CD4-positive, alpha-beta T cell (primary cell): ENCODE measurements at regions not wholly inside any gene's neighbourhood (a gene's known extent, or its start where the extent isn't known, plus 50 kb on each side); places are given as distances from the start of the nearest gene placed in this dataset.

Source experiments
- ATAC-seq: fragments of 200-7000 bp; cut with Tn5 transposase; one replicate; pipeline ENCODE4 v1.10.0; 2022; ENCODE audit warnings: mild to moderate bottlenecking; ENCODE audit not compliant: poor library complexity
- CTCF ChIA-PET: fragments of 350-600 bp; sonication (Branson Sonifier 250); formaldehyde crosslinking; loops from one replicate; lab custom pipeline; 2021; ENCODE audit warnings: antibody characterized with exemption, inconsistent platforms; lab: Charles Lee
- POLR2A ChIA-PET: fragments of 350-600 bp; sonication (Branson Sonifier 250); formaldehyde crosslinking; loops from one replicate; lab custom pipeline; 2021; ENCODE audit warnings: antibody characterized with exemption, inconsistent platforms; lab: Charles Lee
- DNase-seq, 14 experiments: peaks; one replicate each; pipeline ENCODE4 v3.0.0-alpha.2; 2013 to 2020; ENCODE audit warnings: mixed read lengths in 2 of 14
- H3K27ac ChIP-seq, 2 donors: one replicate each; pipeline versions ENCODE4 v1.5.1 to v1.7.0; 2013; ENCODE audit warnings: low read length in 2 of 2, low read depth in 1 of 2, mild to moderate bottlenecking in 1 of 2
- H3K27me3 ChIP-seq, 2 experiments: 1 replicate in 1 of 2; 2 replicates in 1 of 2; pipeline versions ENCODE4 v1.6.1 to v1.7.0; 2013; ENCODE audit warnings: low read length in 2 of 2, control low read depth in 1 of 2, mild to moderate bottlenecking in 1 of 2, moderate library complexity in 1 of 2; ENCODE audit not compliant: insufficient read depth in 2 of 2, control insufficient read depth in 1 of 2
- H3K36me3 ChIP-seq: one replicate; pipeline ENCODE4 v1.6.1; 2013; ENCODE audit warnings: low read length, control low read depth; ENCODE audit not compliant: insufficient read depth
- H3K4me1 ChIP-seq: one replicate; pipeline ENCODE4 v1.6.1; 2013; ENCODE audit warnings: low read length, control low read depth; ENCODE audit not compliant: insufficient read depth
- H3K4me3 ChIP-seq: one replicate; pipeline ENCODE4 v1.5.1; 2013; ENCODE audit warnings: mild to moderate bottlenecking, low read length, moderate library complexity
- H3K9me3 ChIP-seq, 2 experiments: 1 replicate in 1 of 2; 2 replicates in 1 of 2; pipeline versions ENCODE4 v1.6.1 to v1.7.0; 2013; ENCODE audit warnings: low read length in 2 of 2, mild to moderate bottlenecking in 2 of 2, control low read depth in 1 of 2, moderate library complexity in 1 of 2; ENCODE audit not compliant: control insufficient read depth in 1 of 2, insufficient read depth in 1 of 2
- H3K27ac Mint-ChIP-seq: one replicate; pipeline ENCODE4 v1.8.0; 2020; ENCODE audit warnings: mixed read lengths
- H3K27me3 Mint-ChIP-seq: one replicate; pipeline ENCODE4 v1.8.0; 2021; ENCODE audit warnings: mixed read lengths
- H3K36me3 Mint-ChIP-seq: one replicate; pipeline ENCODE4 v1.8.0; 2021; ENCODE audit warnings: low read depth, mixed read lengths
- H3K4me1 Mint-ChIP-seq: one replicate; pipeline ENCODE4 v1.8.0; 2021; ENCODE audit warnings: low read depth, mixed read lengths
- H3K4me3 Mint-ChIP-seq: one replicate; pipeline ENCODE4 v1.8.0; 2020; ENCODE audit warnings: mild to moderate bottlenecking, mixed read lengths
- H3K9me3 Mint-ChIP-seq: one replicate; pipeline ENCODE4 v1.8.0; 2020; ENCODE audit warnings: mixed read lengths
- intact Hi-C, 2 experiments: fragments of 100-400 bp; cut with DNase I in 1 of 2; cut with micrococcal nuclease in 1 of 2; formaldehyde crosslinking; loops; one replicate each; pipeline versions ENCODE4 v1.15.1 to v1.9.0; 2023 to 2025; cut with DNase I, micrococcal nuclease
- TF ChIP-seq, protein P1 (sequence below): fragments of 200-600 bp; IDR thresholded peaks from one replicate; pipeline ENCODE4 v1.8.0; 2022; ENCODE audit warnings: antibody characterized with exemption, mild to moderate bottlenecking

DNA sequence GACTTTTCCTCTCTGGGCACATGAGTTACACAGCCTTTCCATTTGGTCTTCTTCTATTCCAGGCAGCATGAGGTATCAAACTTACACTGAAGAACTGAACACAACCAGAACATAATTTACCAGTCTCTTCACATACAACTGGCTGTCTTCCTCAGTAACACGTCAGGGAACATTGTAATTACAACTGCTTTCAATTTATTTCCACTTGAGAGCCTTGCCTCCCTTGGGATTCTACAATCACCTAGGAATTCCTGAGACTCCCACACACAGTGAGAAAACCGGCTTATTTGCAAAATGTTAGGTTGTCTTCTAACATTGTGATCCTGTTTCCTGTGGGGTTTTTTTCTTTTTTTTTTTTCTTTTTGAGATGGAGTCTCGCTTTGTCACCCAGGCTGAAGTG lies 149.9 kb downstream of the TMX3 start:
- no peaks in the 10 kb centered on the region for H3K9me3 Mint-ChIP-seq
- ATAC-seq (no peak), DNase-seq (no peak)
- POLR2A ChIA-PET, result no interaction called here
- peaks cover 5% of the 10 kb centered on the region for H3K27me3 Mint-ChIP-seq
- no peaks in the 10 kb centered on the region for H3K36me3 Mint-ChIP-seq
- H3K27ac ChIP-seq, result no peak overlapping the region
- no peaks in the 10 kb centered on the region for H3K27me3 ChIP-seq
- H3K9me3 ChIP-seq, result no peaks in the 10 kb centered on the region
- no peak overlapping the region for H3K4me3 ChIP-seq
- H3K27ac Mint-ChIP-seq, result no peak overlapping the region
- TF ChIP-seq, protein P1, sequence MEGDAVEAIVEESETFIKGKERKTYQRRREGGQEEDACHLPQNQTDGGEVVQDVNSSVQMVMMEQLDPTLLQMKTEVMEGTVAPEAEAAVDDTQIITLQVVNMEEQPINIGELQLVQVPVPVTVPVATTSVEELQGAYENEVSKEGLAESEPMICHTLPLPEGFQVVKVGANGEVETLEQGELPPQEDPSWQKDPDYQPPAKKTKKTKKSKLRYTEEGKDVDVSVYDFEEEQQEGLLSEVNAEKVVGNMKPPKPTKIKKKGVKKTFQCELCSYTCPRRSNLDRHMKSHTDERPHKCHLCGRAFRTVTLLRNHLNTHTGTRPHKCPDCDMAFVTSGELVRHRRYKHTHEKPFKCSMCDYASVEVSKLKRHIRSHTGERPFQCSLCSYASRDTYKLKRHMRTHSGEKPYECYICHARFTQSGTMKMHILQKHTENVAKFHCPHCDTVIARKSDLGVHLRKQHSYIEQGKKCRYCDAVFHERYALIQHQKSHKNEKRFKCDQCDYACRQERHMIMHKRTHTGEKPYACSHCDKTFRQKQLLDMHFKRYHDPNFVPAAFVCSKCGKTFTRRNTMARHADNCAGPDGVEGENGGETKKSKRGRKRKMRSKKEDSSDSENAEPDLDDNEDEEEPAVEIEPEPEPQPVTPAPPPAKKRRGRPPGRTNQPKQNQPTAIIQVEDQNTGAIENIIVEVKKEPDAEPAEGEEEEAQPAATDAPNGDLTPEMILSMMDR, result no peak
- H3K4me1 ChIP-seq, result no peaks in the 10 kb centered on the region
- intact Hi-C loops, result no loop called here
- CTCF ChIA-PET, result no interaction called here
- no peaks in the 10 kb centered on the region for H3K4me1 Mint-ChIP-seq
- H3K36me3 ChIP-seq, result no peaks in the 10 kb centered on the region
- no peak overlapping the region for H3K4me3 Mint-ChIP-seq

DNA sequence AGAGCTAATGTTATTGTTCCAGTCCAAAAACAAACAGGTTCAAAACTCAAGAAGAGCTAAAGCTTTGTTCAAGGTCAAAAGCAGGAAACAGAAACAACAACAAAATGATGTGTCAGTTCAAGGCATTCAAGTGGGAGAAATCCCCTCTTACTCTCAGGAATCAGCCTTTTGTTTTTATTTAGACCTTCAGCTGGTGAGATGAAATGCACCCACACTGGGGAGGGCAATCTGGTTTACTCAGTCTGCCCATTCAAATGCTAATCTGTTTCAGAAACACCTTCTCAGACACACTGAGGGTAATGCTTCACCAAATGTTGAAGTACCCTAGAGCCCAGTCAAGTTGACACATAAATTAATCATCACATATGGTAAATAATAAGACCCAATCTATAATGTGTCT lies 150.6 kb downstream of the TMX3 start:
- ATAC-seq (no peak), DNase-seq (no peak)
- no peak overlapping the region for H3K4me3 Mint-ChIP-seq
- peaks cover 5% of the 10 kb centered on the region for H3K27me3 Mint-ChIP-seq
- ChIA-PET CTCF (interaction anchor here (0.5 kb wide), 1 partner anchor 1000 kb away, joined by 3 read pairs; no protein-coding TSS in a partner anchor), POLR2A (no interaction called here)
- H3K27ac ChIP-seq, result no peak overlapping the region
- no peaks in the 10 kb centered on the region for H3K9me3 Mint-ChIP-seq
- no peaks in the 10 kb centered on the region for H3K4me1 ChIP-seq
- intact Hi-C loops, result no loop called here
- no peaks in the 10 kb centered on the region for H3K27me3 ChIP-seq
- no peaks in the 10 kb centered on the region for H3K9me3 ChIP-seq
- TF ChIP-seq, protein P1, result no peak
- H3K4me3 ChIP-seq, result no peak overlapping the region
- H3K36me3 Mint-ChIP-seq, result no peaks in the 10 kb centered on the region
- no peaks in the 10 kb centered on the region for H3K36me3 ChIP-seq
- no peaks in the 10 kb centered on the region for H3K4me1 Mint-ChIP-seq
- H3K27ac Mint-ChIP-seq, result no peak overlapping the region

DNA sequence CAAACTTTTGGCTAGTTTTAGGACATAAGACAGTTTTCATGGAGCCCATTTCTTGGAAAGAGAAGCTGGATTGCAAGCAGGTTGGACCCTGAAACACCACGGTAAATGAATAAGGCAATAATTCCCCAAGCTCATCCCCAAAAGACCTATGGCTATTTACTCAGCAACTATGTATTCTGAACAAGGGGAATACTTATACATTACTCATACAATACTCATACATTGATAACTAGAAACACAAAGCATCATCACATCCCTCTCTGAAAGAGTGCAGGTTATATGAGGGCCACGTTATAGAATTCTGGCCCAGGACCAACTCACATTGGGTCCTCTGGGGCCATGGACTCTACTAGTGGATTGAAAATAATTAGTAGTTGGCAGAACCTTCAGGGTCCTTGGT lies 154.8 kb downstream of the TMX3 start:
- Histone ChIP-seq H3K27me3 (no peaks in the 10 kb centered on the region), H3K4me3 (no peak overlapping the region), H3K4me1 (no peaks in the 10 kb centered on the region), H3K9me3 (no peaks in the 10 kb centered on the region), H3K27ac (no peak overlapping the region), H3K36me3 (no peaks in the 10 kb centered on the region)
- POLR2A ChIA-PET, result no interaction called here
- Mint-ChIP-seq H3K27ac (no peak overlapping the region), H3K27me3 (no peaks in the 10 kb centered on the region), H3K4me1 (no peaks in the 10 kb centered on the region), H3K9me3 (no peaks in the 10 kb centered on the region), H3K4me3 (no peak overlapping the region), H3K36me3 (no peaks in the 10 kb centered on the region)
- DNase-seq (no peak), ATAC-seq (no peak)
- intact Hi-C loops, result no loop called here
- TF ChIP-seq, protein P1, result no peak
- CTCF ChIA-PET, result no interaction called here
